CD4-positive, alpha-beta T cell (primary cell): ENCODE measurements at regions not wholly inside any gene's neighbourhood (a gene's known extent, or its start where the extent isn't known, plus 50 kb on each side); places are given as distances from the start of the nearest gene placed in this dataset.

ENCODE experiments used
- ATAC-seq: fragments of 200-7000 bp; cut with Tn5 transposase; one replicate; pipeline ENCODE4 v1.10.0; 2022; ENCODE audit warnings: mild to moderate bottlenecking; ENCODE audit not compliant: poor library complexity
- CTCF ChIA-PET: fragments of 350-600 bp; sonication (Branson Sonifier 250); formaldehyde crosslinking; loops from one replicate; lab custom pipeline; 2021; ENCODE audit warnings: antibody characterized with exemption, inconsistent platforms; lab: Charles Lee
- POLR2A ChIA-PET: fragments of 350-600 bp; sonication (Branson Sonifier 250); formaldehyde crosslinking; loops from one replicate; lab custom pipeline; 2021; ENCODE audit warnings: antibody characterized with exemption, inconsistent platforms; lab: Charles Lee
- DNase-seq, 14 experiments: peaks; one replicate each; pipeline ENCODE4 v3.0.0-alpha.2; 2013 to 2020; ENCODE audit warnings: mixed read lengths in 2 of 14
- H3K27ac ChIP-seq, 2 donors: one replicate each; pipeline versions ENCODE4 v1.5.1 to v1.7.0; 2013; ENCODE audit warnings: low read length in 2 of 2, low read depth in 1 of 2, mild to moderate bottlenecking in 1 of 2
- H3K27me3 ChIP-seq, 2 experiments: 1 replicate in 1 of 2; 2 replicates in 1 of 2; pipeline versions ENCODE4 v1.6.1 to v1.7.0; 2013; ENCODE audit warnings: low read length in 2 of 2, control low read depth in 1 of 2, mild to moderate bottlenecking in 1 of 2, moderate library complexity in 1 of 2; ENCODE audit not compliant: insufficient read depth in 2 of 2, control insufficient read depth in 1 of 2
- H3K36me3 ChIP-seq: one replicate; pipeline ENCODE4 v1.6.1; 2013; ENCODE audit warnings: low read length, control low read depth; ENCODE audit not compliant: insufficient read depth
- H3K4me1 ChIP-seq: one replicate; pipeline ENCODE4 v1.6.1; 2013; ENCODE audit warnings: low read length, control low read depth; ENCODE audit not compliant: insufficient read depth
- H3K4me3 ChIP-seq: one replicate; pipeline ENCODE4 v1.5.1; 2013; ENCODE audit warnings: mild to moderate bottlenecking, low read length, moderate library complexity
- H3K9me3 ChIP-seq, 2 experiments: 1 replicate in 1 of 2; 2 replicates in 1 of 2; pipeline versions ENCODE4 v1.6.1 to v1.7.0; 2013; ENCODE audit warnings: low read length in 2 of 2, mild to moderate bottlenecking in 2 of 2, control low read depth in 1 of 2, moderate library complexity in 1 of 2; ENCODE audit not compliant: control insufficient read depth in 1 of 2, insufficient read depth in 1 of 2
- H3K27ac Mint-ChIP-seq: one replicate; pipeline ENCODE4 v1.8.0; 2020; ENCODE audit warnings: mixed read lengths
- H3K27me3 Mint-ChIP-seq: one replicate; pipeline ENCODE4 v1.8.0; 2021; ENCODE audit warnings: mixed read lengths
- H3K36me3 Mint-ChIP-seq: one replicate; pipeline ENCODE4 v1.8.0; 2021; ENCODE audit warnings: low read depth, mixed read lengths
- H3K4me1 Mint-ChIP-seq: one replicate; pipeline ENCODE4 v1.8.0; 2021; ENCODE audit warnings: low read depth, mixed read lengths
- H3K4me3 Mint-ChIP-seq: one replicate; pipeline ENCODE4 v1.8.0; 2020; ENCODE audit warnings: mild to moderate bottlenecking, mixed read lengths
- H3K9me3 Mint-ChIP-seq: one replicate; pipeline ENCODE4 v1.8.0; 2020; ENCODE audit warnings: mixed read lengths
- CTCF ChIP-seq: fragments of 200-600 bp; IDR thresholded peaks from one replicate; pipeline ENCODE4 v1.8.0; 2022; ENCODE audit warnings: antibody characterized with exemption, mild to moderate bottlenecking
- intact Hi-C, 2 experiments: fragments of 100-400 bp; cut with DNase I in 1 of 2; cut with micrococcal nuclease in 1 of 2; formaldehyde crosslinking; loops; one replicate each; pipeline versions ENCODE4 v1.15.1 to v1.9.0; 2023 to 2025; cut with DNase I, micrococcal nuclease

GRCh38 chr20:6831461-6831860 is 64.0 kb downstream of the BMP2 start:
- H3K36me3 ChIP-seq = no peaks in the 10 kb centered on the region
- no peaks in the 10 kb centered on the region for H3K27me3 Mint-ChIP-seq
- no peak overlapping the region for H3K27ac Mint-ChIP-seq
- ChIA-PET POLR2A (no interaction called here), CTCF (no interaction called here)
- H3K27ac ChIP-seq = no peak overlapping the region
- no peaks in the 10 kb centered on the region for H3K36me3 Mint-ChIP-seq
- peaks cover 0 to 5% of the 10 kb centered on the region in 2 experiments for H3K9me3 ChIP-seq
- DNase-seq (no peak), ATAC-seq (no peak)
- TF ChIP-seq CTCF = no peak
- no peak overlapping the region for H3K4me3 Mint-ChIP-seq
- no peaks in the 10 kb centered on the region for H3K4me1 Mint-ChIP-seq
- no peaks in the 10 kb centered on the region for H3K27me3 ChIP-seq
- H3K4me1 ChIP-seq = no peaks in the 10 kb centered on the region
- no peak overlapping the region for H3K4me3 ChIP-seq
- intact Hi-C loops = no loop called here
- no peaks in the 10 kb centered on the region for H3K9me3 Mint-ChIP-seq

- no peak overlapping the region for H3K4me3 Mint-ChIP-seq
- POLR2A ChIA-PET = no interaction called here
- Histone ChIP-seq H3K27me3 (no peaks in the 10 kb centered on the region), H3K4me3 (no peak overlapping the region), H3K4me1 (no peaks in the 10 kb centered on the region), H3K36me3 (no peaks in the 10 kb centered on the region), H3K9me3 (peaks cover 0 to 5% of the 10 kb centered on the region in 2 experiments), H3K27ac (no peak overlapping the region)
- intact Hi-C loops = no loop called here
- H3K4me1 Mint-ChIP-seq = no peaks in the 10 kb centered on the region
- H3K9me3 Mint-ChIP-seq = no peaks in the 10 kb centered on the region
- DNase-seq (no peak), ATAC-seq (no peak)
- CTCF ChIA-PET = no interaction called here
- H3K27ac Mint-ChIP-seq = no peak overlapping the region
- H3K27me3 Mint-ChIP-seq = no peaks in the 10 kb centered on the region
- no peak for TF ChIP-seq CTCF
- H3K36me3 Mint-ChIP-seq = no peaks in the 10 kb centered on the region
Measured at GRCh38 chr20:6832811-6833210, 65.3 kb downstream of the BMP2 start.

- DNase-seq = no peak
- CTCF ChIA-PET = no interaction called here
- no peak overlapping the region for H3K27ac Mint-ChIP-seq
- H3K27me3 Mint-ChIP-seq = no peaks in the 10 kb centered on the region
- no peaks in the 10 kb centered on the region for H3K4me1 Mint-ChIP-seq
- H3K9me3 Mint-ChIP-seq = no peaks in the 10 kb centered on the region
- Histone ChIP-seq H3K9me3 (peaks cover 0 to 5% of the 10 kb centered on the region in 2 experiments), H3K4me3 (no peak overlapping the region), H3K27me3 (peaks cover 0 to 3% of the 10 kb centered on the region in 2 experiments), H3K36me3 (no peaks in the 10 kb centered on the region), H3K27ac (no peak overlapping the region), H3K4me1 (no peaks in the 10 kb centered on the region)
- no peak for ATAC-seq
- intact Hi-C loops = no loop called here
- no peak for TF ChIP-seq CTCF
- H3K36me3 Mint-ChIP-seq = no peaks in the 10 kb centered on the region
- POLR2A ChIA-PET = no interaction called here
- H3K4me3 Mint-ChIP-seq = no peak overlapping the region
Measured at GRCh38 chr20:6835609-6836008, 68.1 kb downstream of the BMP2 start.
